ENCODE measurements at regions not wholly inside any gene's neighbourhood (a gene's known extent, or its start where the extent isn't known, plus 50 kb on each side); places are given as distances from the start of the nearest gene placed in this dataset.

DNA sequence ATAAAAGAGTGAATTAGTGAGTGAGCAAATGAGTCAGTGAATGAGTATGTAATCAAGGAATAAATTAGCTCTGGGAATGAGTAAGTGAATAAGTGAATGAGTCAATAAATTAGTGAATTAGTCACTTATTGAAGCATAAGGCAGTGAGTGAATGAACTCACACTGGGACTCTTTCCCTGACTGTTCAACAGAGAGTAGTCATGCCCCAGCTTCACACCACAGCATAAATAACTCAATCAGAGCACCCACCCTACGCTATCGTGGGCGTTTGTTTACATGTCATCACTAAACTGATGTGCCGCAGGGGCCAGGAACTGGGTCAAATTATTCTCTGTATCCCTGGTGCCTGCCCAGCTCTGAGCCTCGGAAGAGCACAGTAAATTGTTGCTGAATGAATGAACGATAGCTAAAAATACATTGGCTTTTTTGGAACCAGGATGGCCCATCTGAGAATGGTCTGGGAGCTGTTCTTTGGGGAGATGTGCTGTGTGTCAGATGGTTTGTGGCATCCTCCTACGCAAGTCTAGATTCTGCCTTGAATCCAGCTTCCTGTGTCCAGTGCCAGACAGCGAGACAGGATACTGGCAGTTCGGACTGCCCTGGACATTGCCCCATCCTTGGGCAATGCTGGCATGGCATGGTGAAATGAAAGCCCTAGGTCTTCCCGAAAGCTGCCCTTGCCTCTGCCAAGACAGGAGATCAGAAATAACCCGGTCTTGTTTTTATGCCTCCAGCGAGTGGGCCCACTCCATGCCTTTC lies 98.0 kb upstream of the RTL1 start:
- TF ChIP-seq CTCF (conservative IDR thresholded peaks at IDR 0.05; ENCODE audit: low read depth, low read length), result no peak
- no peak for TF ChIP-seq EZH2 (IDR thresholded peaks at IDR 0.05; ENCODE audit: borderline replicate concordance, low read depth, low read length, poor library complexity, severe bottlenecking)

Data from A673 (cell line).